H1 (cell line): ENCODE measurements at regions not wholly inside any gene's neighbourhood (a gene's known extent, or its start where the extent isn't known, plus 50 kb on each side); places are given as distances from the start of the nearest gene placed in this dataset.

Source experiments
- CTCF ChIA-PET: fragments of 300-600 bp; sonication (Branson Sonifier 250); formaldehyde crosslinking; loops from one replicate; lab custom pipeline; 2021; ENCODE audit not compliant: partially characterized antibody; lab: Charles Lee
- POLR2A ChIA-PET: fragments of 300-600 bp; sonication (Branson Sonifier 250); formaldehyde crosslinking; loops from one replicate; lab custom pipeline; 2021; ENCODE audit warnings: inconsistent platforms; ENCODE audit not compliant: partially characterized antibody; lab: Charles Lee
- DNase-seq, 2 experiments: peaks; one replicate each; pipeline versions ENCODE4 v3.0.0 to v3.0.0-alpha.2; 2010 to 2022; ENCODE audit warnings: low spot score in 2 of 2, low read depth in 1 of 2, mixed read lengths in 1 of 2
- FAIRE-seq: peaks from 2 replicates; lab custom pipeline; 2011; peaks lifted over from hg19 to GRCh38; lab: Jason Lieb, UNC
- H2AFZ ChIP-seq: 2 replicates; pipeline ENCODE4 v1.8.1; 2012; ENCODE audit warnings: low read length, inconsistent platforms
- H2AK5ac ChIP-seq: 2 replicates; pipeline ENCODE4 v1.6.1; 2013; ENCODE audit warnings: low read depth, low read length
- H2BK120ac ChIP-seq: replicated peaks from 2 replicates; pipeline ENCODE3; 2013; ENCODE audit warnings: low read depth, low read length, inconsistent platforms
- H2BK12ac ChIP-seq: 2 replicates; pipeline ENCODE4 v1.6.1; 2013; ENCODE audit warnings: low read depth, low read length
- H2BK15ac ChIP-seq: 2 replicates; pipeline ENCODE4 v1.6.1; 2013; ENCODE audit warnings: low read length
- H2BK20ac ChIP-seq: 2 replicates; pipeline ENCODE4 v1.6.1; 2013; ENCODE audit warnings: low read length
- H2BK5ac ChIP-seq: 2 replicates; pipeline ENCODE4 v1.6.1; 2013; ENCODE audit warnings: low read depth, low read length
- H3K14ac ChIP-seq: 2 replicates; pipeline ENCODE4 v1.6.1; 2013; ENCODE audit warnings: inconsistent platforms; ENCODE audit not compliant: insufficient read length
- H3K18ac ChIP-seq: 2 replicates; pipeline ENCODE4 v1.6.1; 2013; ENCODE audit warnings: low read length; ENCODE audit errors: extremely low read depth
- H3K23ac ChIP-seq: 2 replicates; pipeline ENCODE4 v1.6.1; 2013; ENCODE audit warnings: inconsistent platforms; ENCODE audit not compliant: insufficient read length
- H3K23me2 ChIP-seq: 2 replicates; pipeline ENCODE4 v1.6.1; 2013; ENCODE audit warnings: low read depth, low read length
- H3K27ac ChIP-seq: 2 replicates; pipeline ENCODE4 v1.6.1; 2011; ENCODE audit warnings: low read depth, low read length, inconsistent platforms
- H3K27me3 ChIP-seq, 4 experiments: replicated peaks in 1 of 4; 1 replicate in 1 of 4; 2 replicates in 3 of 4; pipeline versions ENCODE4 v1.6.1 to v1.8.1; 2011 to 2013; ENCODE audit warnings: low read length in 3 of 4, mild to moderate bottlenecking in 3 of 4, inconsistent platforms in 2 of 4, mixed read lengths in 2 of 4, moderate library complexity in 1 of 4; ENCODE audit not compliant: control insufficient read depth in 3 of 4, insufficient read depth in 3 of 4; ENCODE audit errors: extremely low read depth in 1 of 4
- H3K36me3 ChIP-seq, 4 experiments: 2 replicates each; pipeline versions ENCODE4 v1.6.1 to v1.8.1; 2011 to 2013; ENCODE audit warnings: mild to moderate bottlenecking in 4 of 4, low read length in 3 of 4, moderate library complexity in 2 of 4, control low read depth in 1 of 4, inconsistent platforms in 1 of 4; ENCODE audit not compliant: insufficient read depth in 4 of 4, control insufficient read depth in 2 of 4
- H3K4ac ChIP-seq: replicated peaks from 2 replicates; pipeline ENCODE3; 2013; ENCODE audit warnings: low read length, low read depth, mixed read lengths, inconsistent platforms; ENCODE audit not compliant: insufficient read length
- H3K4me1 ChIP-seq, 4 experiments: replicated peaks in 1 of 4; 1 replicate in 1 of 4; 2 replicates in 3 of 4; pipeline versions ENCODE4 v1.6.1 to v1.8.1; 2011 to 2013; ENCODE audit warnings: low read length in 3 of 4, inconsistent platforms in 2 of 4, mixed read lengths in 1 of 4; ENCODE audit not compliant: insufficient read depth in 4 of 4, control insufficient read depth in 3 of 4
- H3K4me2 ChIP-seq, 2 experiments: 2 replicates each; pipeline versions ENCODE4 v1.6.1 to v1.8.1; 2011 to 2013; ENCODE audit warnings: low read depth in 2 of 2, low read length in 2 of 2, control low read depth in 1 of 2, inconsistent platforms in 1 of 2, mild to moderate bottlenecking in 1 of 2; ENCODE audit not compliant: insufficient read depth in 1 of 2
- H3K4me3 ChIP-seq, 4 experiments: fragments of 200-600, 300-600 bp in 1 of 4; sonication (generic), shearing (Covaris generic), sonication (Bioruptor Twin) in 1 of 4; 2 replicates each; pipeline versions ENCODE4 v1.5.1 to v1.8.1; 2011 to 2016; ENCODE audit warnings: low read length in 4 of 4, low read depth in 3 of 4, control low read depth in 2 of 4, inconsistent platforms in 2 of 4, mild to moderate bottlenecking in 2 of 4, mixed read lengths in 1 of 4, moderate library complexity in 1 of 4; ENCODE audit not compliant: insufficient read depth in 2 of 4; ENCODE audit errors: extremely low read depth in 1 of 4
- H3K56ac ChIP-seq: replicated peaks from 2 replicates; pipeline ENCODE3; 2013; ENCODE audit warnings: low read depth, mild to moderate bottlenecking, mixed read lengths, low read length, inconsistent platforms; ENCODE audit not compliant: insufficient read length
- H3K79me1 ChIP-seq: 2 replicates; pipeline ENCODE4 v1.6.1; 2013; ENCODE audit warnings: low read depth, low read length, control low read depth
- H3K79me2 ChIP-seq, 2 experiments: 2 replicates each; pipeline versions ENCODE4 v1.6.1 to v1.8.1; 2012 to 2013; ENCODE audit warnings: low read length in 2 of 2, mild to moderate bottlenecking in 2 of 2, inconsistent platforms in 1 of 2; ENCODE audit not compliant: insufficient read depth in 2 of 2, control insufficient read depth in 1 of 2
- H3K9ac ChIP-seq, 4 experiments: replicated peaks in 1 of 4; 1 replicate in 1 of 4; 2 replicates in 3 of 4; pipeline versions ENCODE4 v1.6.1 to v1.8.1; 2011 to 2013; ENCODE audit warnings: low read depth in 3 of 4, low read length in 3 of 4, control low read depth in 2 of 4, mild to moderate bottlenecking in 2 of 4, moderate library complexity in 2 of 4, inconsistent platforms in 1 of 4; ENCODE audit errors: extremely low read depth in 1 of 4
- H3K9me3 ChIP-seq, 2 experiments: 2 replicates each; pipeline versions ENCODE4 v1.6.1 to v1.8.1; 2012 to 2013; ENCODE audit warnings: mild to moderate bottlenecking in 2 of 2, moderate library complexity in 2 of 2, control low read depth in 1 of 2, inconsistent platforms in 1 of 2, low read depth in 1 of 2, low read length in 1 of 2, mixed read lengths in 1 of 2; ENCODE audit not compliant: insufficient read depth in 2 of 2
- H4K20me1 ChIP-seq, 2 experiments: replicated peaks in 1 of 2; 2 replicates each; pipeline versions ENCODE3 to v1.8.1; 2011 to 2013; ENCODE audit warnings: inconsistent platforms in 2 of 2, low read length in 2 of 2, mild to moderate bottlenecking in 1 of 2; ENCODE audit not compliant: insufficient read depth in 2 of 2, control insufficient read depth in 1 of 2
- H4K5ac ChIP-seq: 2 replicates; pipeline ENCODE4 v1.6.1; 2013; ENCODE audit warnings: low read length, low read depth, mixed read lengths, inconsistent platforms; ENCODE audit not compliant: insufficient read length
- H4K8ac ChIP-seq: 2 replicates; pipeline ENCODE4 v1.8.0; 2013; ENCODE audit warnings: mild to moderate bottlenecking, moderate library complexity, low read length, inconsistent platforms; ENCODE audit not compliant: insufficient read depth; ENCODE audit errors: extremely low read depth
- H4K91ac ChIP-seq: replicated peaks from 2 replicates; pipeline ENCODE3; 2013; ENCODE audit warnings: low read length, mixed read lengths, inconsistent platforms; ENCODE audit not compliant: insufficient read length
- CBX5 ChIP-seq: fragments of 300-800, 300-1000 bp; sonication (generic); IDR thresholded peaks from 2 replicates; pipeline ENCODE4 v1.7.1; 2016; ENCODE audit warnings: antibody characterized with exemption, low read length, low read depth
- CBX8 ChIP-seq: fragments of 300-800, 300-1000 bp; sonication (generic); IDR thresholded peaks from 2 replicates; pipeline ENCODE4 v1.7.1; 2016; ENCODE audit warnings: low read depth, low read length, borderline replicate concordance
- EGR1 ChIP-seq: IDR thresholded peaks from 2 replicates; pipeline ENCODE4 v1.6.1; 2011; ENCODE audit warnings: low read depth, low read length, borderline replicate concordance
- GABPA ChIP-seq: IDR thresholded peaks from 2 replicates; pipeline ENCODE4 v1.6.1; 2011; ENCODE audit warnings: mild to moderate bottlenecking, low read length, moderate library complexity, borderline replicate concordance; ENCODE audit not compliant: insufficient read depth
- KDM4A ChIP-seq: IDR thresholded peaks from one replicate; pipeline ENCODE4 v1.7.1; 2012; ENCODE audit warnings: low read depth, mild to moderate bottlenecking, moderate library complexity, low read length, inconsistent platforms; ENCODE audit not compliant: severe bottlenecking
- POU5F1 ChIP-seq: IDR thresholded peaks from 2 replicates; pipeline ENCODE4 v1.6.1; 2011; ENCODE audit warnings: low read depth, mild to moderate bottlenecking, low read length, moderate library complexity
- SIX5 ChIP-seq: IDR thresholded peaks from 2 replicates; pipeline ENCODE4 v1.6.1; 2011; ENCODE audit warnings: mild to moderate bottlenecking, low read depth, low read length
- TAF1 ChIP-seq: IDR thresholded peaks from 2 replicates; pipeline ENCODE4 v1.6.1; 2011; ENCODE audit warnings: mild to moderate bottlenecking, low read depth, low read length
- TCF12 ChIP-seq: IDR thresholded peaks from 2 replicates; pipeline ENCODE4 v1.6.1; 2011; ENCODE audit warnings: low read depth, mild to moderate bottlenecking, low read length
- TEAD4 ChIP-seq: IDR thresholded peaks from 2 replicates; pipeline ENCODE4 v1.6.1; 2012; ENCODE audit warnings: low read depth, low read length, inconsistent platforms, mixed read lengths
- WGBS, 2 experiments: shearing (Covaris generic) in 1 of 2; methylation state at CpG; one replicate each; pipeline versions ENCODE4 v1.1.6 to v1.1.7; 2013 to 2015; ENCODE audit warnings: low lambda C conversion rate in 2 of 2, mixed read lengths in 2 of 2, inconsistent platforms in 1 of 2, low coverage in 1 of 2, missing lambda C conversion rate in 1 of 2; ENCODE audit not compliant: insufficient replicate concordance in 2 of 2, insufficient coverage in 1 of 2, insufficient read length in 1 of 2; ENCODE audit errors: extremely low coverage in 1 of 2, missing lambda C conversion rate in 1 of 2; 5-methylcytosine and 5-hydroxymethylcytosine counted together

GRCh38 chr16:14333361-14333760 lies 262.2 kb downstream of the MRTFB start:
- H2BK12ac ChIP-seq, result no peak overlapping the region
- ChIA-PET POLR2A (interaction anchor here (0.9 to 1.3 kb wide), 2 partner anchors 10 to 30 kb away, joined by 3 to 4 read pairs; no protein-coding TSS in a partner anchor), CTCF (interaction anchor here (1.0 to 1.4 kb wide), 5 partner anchors 9 to 364 kb away, joined by 3 read pairs; no protein-coding TSS in a partner anchor)
- no peak overlapping the region for H3K4ac ChIP-seq
- H3K9me3 ChIP-seq, result no peaks in the 10 kb centered on the region; a peak in 1 of 4 replicates
- H4K91ac ChIP-seq, result no peak overlapping the region
- H3K9ac ChIP-seq, result no peak overlapping the region
- no peak overlapping the region for H3K27ac ChIP-seq
- H2BK20ac ChIP-seq, result no peak overlapping the region
- H3K79me2 ChIP-seq, result no peaks in the 10 kb centered on the region
- H3K14ac ChIP-seq, result no peak overlapping the region
- H3K4me3 ChIP-seq, result no peak overlapping the region
- H2AFZ ChIP-seq, result no peak overlapping the region
- H3K4me2 ChIP-seq, result no peak overlapping the region
- H3K23me2 ChIP-seq, result peaks cover 5% of the 10 kb centered on the region; the same call in 1 of the 2 replicates
- no peak for DNase-seq
- no peak overlapping the region for H3K56ac ChIP-seq
- no peak overlapping the region for H2BK15ac ChIP-seq
- no peaks in the 10 kb centered on the region for H3K79me1 ChIP-seq
- no peak overlapping the region for H4K5ac ChIP-seq
- no peak overlapping the region for H3K18ac ChIP-seq
- H2BK120ac ChIP-seq, result no peak overlapping the region
- H3K27me3 ChIP-seq, result no peaks in the 10 kb centered on the region
- H3K23ac ChIP-seq, result no peak overlapping the region
- H4K20me1 ChIP-seq, result peaks cover 0 to 6% of the 10 kb centered on the region in 2 experiments
- no peak overlapping the region for H2BK5ac ChIP-seq
- H3K36me3 ChIP-seq, result peaks cover 0 to 3% (median 1%) of the 10 kb centered on the region in 4 experiments; a peak in 3 of 8 replicates
- 91% methylated on average over 2 of the region's 2 CpGs; no CpG with 5 or more reads in 1 of the 2 experiments for WGBS, 2 experiments
- H4K8ac ChIP-seq, result no peak overlapping the region
- FAIRE-seq, result no peak
- peaks cover 0 to 2% (median 0%) of the 10 kb centered on the region in 4 experiments; a peak in 3 of 7 replicates for H3K4me1 ChIP-seq
- H2AK5ac ChIP-seq, result no peak overlapping the region
- TF ChIP-seq TCF12, result no peak
- TF ChIP-seq GABPA, result no peak
- no peak for TF ChIP-seq SIX5
- no peak for TF ChIP-seq CBX5
- no peak for TF ChIP-seq KDM4A
- no peak for TF ChIP-seq TAF1
- TF ChIP-seq POU5F1, result no peak
- TF ChIP-seq TEAD4, result no peak
- TF ChIP-seq EGR1, result no peak
- no peak for TF ChIP-seq CBX8
